ENCODE measurements at regions not wholly inside any gene's neighbourhood (a gene's known extent, or its start where the extent isn't known, plus 50 kb on each side); places are given as distances from the start of the nearest gene placed in this dataset.

DNA sequence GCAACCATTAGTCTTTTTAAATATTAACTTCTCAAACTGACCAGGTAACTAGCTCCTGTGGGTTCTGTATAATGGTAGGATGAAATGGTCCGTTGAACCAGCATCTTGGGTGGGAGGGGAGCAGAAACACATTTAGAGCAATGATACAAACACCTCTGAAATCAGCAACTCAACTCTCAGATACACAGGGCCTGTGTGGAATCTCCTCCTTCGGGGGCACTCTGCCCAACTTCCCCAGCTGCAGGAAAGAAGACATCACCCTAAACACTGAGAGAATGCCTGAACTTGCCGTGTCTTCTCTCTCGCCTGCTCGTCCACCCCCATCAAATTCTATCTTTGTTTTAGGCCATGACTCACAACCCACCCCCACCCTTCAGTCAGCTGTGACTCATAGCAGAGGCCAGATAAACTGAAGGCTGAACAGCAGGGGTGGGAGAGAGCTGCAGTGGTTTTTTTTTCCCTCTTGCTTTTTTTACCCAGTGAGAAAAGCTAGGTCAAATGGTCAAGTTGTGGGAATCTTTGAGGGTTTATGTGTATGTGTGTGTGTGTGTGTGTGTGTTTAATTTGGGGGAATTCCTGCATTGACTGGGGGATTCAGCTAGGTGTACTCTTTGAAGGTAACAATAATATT, 593.4 kb upstream of the JAG1 start:
- in situ Hi-C loops (cut with MboI; ENCODE audit: low sequenced_read_pairs, unreplicated experiment), result loop anchor here (25.0 kb wide), 1 partner anchor 705 kb away; no protein-coding TSS in a partner anchor
- TF ChIP-seq, protein P1, sequence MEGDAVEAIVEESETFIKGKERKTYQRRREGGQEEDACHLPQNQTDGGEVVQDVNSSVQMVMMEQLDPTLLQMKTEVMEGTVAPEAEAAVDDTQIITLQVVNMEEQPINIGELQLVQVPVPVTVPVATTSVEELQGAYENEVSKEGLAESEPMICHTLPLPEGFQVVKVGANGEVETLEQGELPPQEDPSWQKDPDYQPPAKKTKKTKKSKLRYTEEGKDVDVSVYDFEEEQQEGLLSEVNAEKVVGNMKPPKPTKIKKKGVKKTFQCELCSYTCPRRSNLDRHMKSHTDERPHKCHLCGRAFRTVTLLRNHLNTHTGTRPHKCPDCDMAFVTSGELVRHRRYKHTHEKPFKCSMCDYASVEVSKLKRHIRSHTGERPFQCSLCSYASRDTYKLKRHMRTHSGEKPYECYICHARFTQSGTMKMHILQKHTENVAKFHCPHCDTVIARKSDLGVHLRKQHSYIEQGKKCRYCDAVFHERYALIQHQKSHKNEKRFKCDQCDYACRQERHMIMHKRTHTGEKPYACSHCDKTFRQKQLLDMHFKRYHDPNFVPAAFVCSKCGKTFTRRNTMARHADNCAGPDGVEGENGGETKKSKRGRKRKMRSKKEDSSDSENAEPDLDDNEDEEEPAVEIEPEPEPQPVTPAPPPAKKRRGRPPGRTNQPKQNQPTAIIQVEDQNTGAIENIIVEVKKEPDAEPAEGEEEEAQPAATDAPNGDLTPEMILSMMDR (IDR thresholded peaks at IDR 0.05; ENCODE audit: borderline replicate concordance, control extremely low read depth, extremely low read depth, insufficient read depth, missing control alignments), result no peak
- DNase-seq (ENCODE audit: low spot score), result peak; percentile 70

DNA sequence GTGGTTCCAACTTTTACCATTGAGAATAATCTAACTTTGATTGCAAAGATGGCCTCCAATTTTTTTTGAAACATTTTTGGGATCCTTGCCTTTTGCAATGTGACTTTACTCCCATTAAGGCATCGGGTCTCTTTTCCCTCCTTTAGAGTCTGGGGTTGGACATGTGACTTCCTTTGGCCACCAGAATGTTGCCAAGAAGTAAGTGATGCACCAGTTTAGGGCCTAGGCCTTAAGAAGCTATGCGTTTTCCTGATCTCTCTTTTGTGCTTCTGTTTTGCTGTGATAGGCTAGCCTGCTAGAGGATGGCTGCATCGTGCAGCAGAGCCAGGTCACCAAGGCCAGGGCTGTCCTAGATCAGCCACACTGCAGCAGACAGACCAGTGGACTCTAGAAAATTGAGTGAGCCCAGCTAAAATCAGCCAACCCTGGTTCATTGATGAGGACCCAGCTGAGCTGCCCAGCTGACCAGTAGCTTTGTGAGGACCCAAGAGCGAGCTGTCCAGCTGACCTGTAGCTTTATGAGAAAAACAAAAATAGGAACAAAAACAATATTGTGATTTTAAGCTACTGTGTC, 594.0 kb upstream of the JAG1 start:
- TF ChIP-seq, protein P1 (IDR thresholded peaks at IDR 0.05; ENCODE audit: borderline replicate concordance, control extremely low read depth, extremely low read depth, insufficient read depth, missing control alignments), result no peak
- in situ Hi-C loops (cut with MboI; ENCODE audit: low sequenced_read_pairs, unreplicated experiment), result loop anchor here (25.0 kb wide), 1 partner anchor 706 kb away; no protein-coding TSS in a partner anchor
- DNase-seq (ENCODE audit: low spot score), result no peak

DNA sequence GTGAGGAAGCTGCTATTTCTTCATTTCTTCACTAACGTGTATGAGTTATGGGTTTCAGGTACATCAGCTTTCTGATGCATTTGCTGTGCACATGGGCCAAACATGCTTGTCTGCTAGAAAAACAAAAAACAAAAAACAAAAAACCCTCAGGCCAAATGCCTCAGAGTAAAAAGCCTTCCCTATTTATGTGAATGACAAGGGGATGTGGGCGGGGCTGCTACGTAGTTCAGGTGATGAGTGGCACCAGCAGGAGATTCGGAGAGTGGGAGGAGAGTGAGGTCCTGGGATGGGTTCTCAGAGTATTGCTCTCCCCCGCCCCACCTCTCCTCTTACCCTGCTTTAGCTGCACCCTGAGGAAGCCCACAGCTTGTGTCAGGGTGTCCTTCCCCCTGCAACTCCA, 596.8 kb upstream of the JAG1 start:
- in situ Hi-C loops (cut with MboI; ENCODE audit: low sequenced_read_pairs, unreplicated experiment), result loop anchor here (25.0 kb wide), 1 partner anchor 708 kb away; no protein-coding TSS in a partner anchor
- TF ChIP-seq, protein P1 (IDR thresholded peaks at IDR 0.05; ENCODE audit: borderline replicate concordance, control extremely low read depth, extremely low read depth, insufficient read depth, missing control alignments), result no peak
- no peak for DNase-seq (ENCODE audit: low spot score)

DNA sequence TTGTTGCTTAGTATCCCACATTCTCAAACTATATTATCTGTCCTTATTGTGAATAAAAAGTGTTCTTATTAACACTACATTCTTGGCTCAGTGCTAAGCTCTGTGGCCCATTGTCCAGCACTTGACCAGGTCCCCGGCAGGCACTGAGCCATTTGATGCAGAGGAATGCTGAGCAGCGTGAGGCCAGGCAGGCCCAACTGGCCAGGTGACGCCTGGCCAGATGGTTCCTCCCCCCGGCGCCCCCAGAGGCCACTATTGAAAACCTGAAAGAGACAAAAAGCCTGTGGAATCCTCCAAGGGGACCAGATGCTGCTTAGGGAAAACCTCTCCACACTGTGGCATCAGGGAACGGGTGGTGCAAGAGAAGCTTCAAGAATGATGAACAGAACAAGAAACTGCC, 597.5 kb upstream of the JAG1 start:
- TF ChIP-seq, protein P1 (IDR thresholded peaks at IDR 0.05; ENCODE audit: borderline replicate concordance, control extremely low read depth, extremely low read depth, insufficient read depth, missing control alignments), result no peak
- no peak for DNase-seq (ENCODE audit: low spot score)
- in situ Hi-C loops (cut with MboI; ENCODE audit: low sequenced_read_pairs, unreplicated experiment), result loop anchor here (25.0 kb wide), 1 partner anchor 709 kb away; no protein-coding TSS in a partner anchor

DNA sequence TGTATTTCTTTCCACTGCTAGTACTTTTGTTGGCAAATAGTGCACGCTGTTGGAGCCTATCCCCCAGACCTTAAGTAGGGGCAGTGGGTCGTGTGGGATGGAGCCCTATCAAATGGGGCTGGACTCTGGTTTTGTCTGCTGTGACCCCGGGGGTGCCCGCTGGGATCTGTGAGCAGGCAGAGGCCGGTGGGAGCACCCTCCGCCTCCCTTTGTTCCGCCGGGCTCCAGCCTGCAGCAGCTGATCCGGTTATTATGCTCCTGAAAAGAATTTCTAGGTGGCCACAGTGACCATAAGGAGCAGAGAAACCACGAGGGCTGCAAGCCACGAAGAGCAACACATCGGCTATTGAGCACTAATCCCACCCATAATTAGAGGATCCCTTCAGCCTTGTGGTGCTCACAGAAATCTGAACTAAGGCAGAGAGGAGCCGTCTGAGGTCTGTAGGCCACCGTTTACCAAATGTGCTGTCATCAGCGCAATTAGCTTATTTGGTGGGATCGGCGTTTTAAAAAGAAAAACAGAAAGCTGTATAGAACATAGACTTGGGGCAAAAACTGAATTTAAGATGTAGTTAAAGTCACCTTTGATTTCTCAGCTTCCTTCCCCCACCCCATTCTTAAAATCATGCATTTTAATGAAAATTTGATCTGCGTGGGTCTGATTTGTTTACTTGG, 598.3 kb upstream of the JAG1 start:
- DNase-seq (ENCODE audit: low spot score), result no peak
- in situ Hi-C loops (cut with MboI; ENCODE audit: low sequenced_read_pairs, unreplicated experiment), result loop anchor here (25.0 kb wide), 1 partner anchor 710 kb away; no protein-coding TSS in a partner anchor
- TF ChIP-seq, protein P1 (IDR thresholded peaks at IDR 0.05; ENCODE audit: borderline replicate concordance, control extremely low read depth, extremely low read depth, insufficient read depth, missing control alignments), result no peak

DNA sequence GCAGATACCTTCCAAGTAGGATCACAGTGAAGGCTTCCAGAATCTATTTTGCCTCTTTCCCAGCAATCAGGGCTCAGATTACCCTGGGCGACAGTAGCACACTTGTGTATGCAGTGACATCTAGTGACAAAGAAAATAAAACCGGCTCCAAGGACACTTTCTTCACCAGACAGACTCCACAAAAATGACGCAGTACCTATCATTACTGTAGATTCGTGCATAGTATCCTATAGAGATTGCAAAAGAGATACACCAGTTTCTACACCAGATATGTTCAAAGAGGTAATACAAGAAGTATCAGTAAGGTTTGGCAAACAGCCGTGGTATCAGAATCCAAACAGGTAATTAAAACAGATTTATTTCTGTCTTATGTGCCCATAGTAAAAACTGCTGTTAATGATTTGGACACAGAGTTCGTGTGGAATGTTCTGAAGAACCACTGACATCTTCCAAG, 600.4 kb upstream of the JAG1 start:
- DNase-seq (ENCODE audit: low spot score), result peak; percentile 63
- TF ChIP-seq, protein P1 (IDR thresholded peaks at IDR 0.05; ENCODE audit: borderline replicate concordance, control extremely low read depth, extremely low read depth, insufficient read depth, missing control alignments), result peak; percentile 9
- in situ Hi-C loops (cut with MboI; ENCODE audit: low sequenced_read_pairs, unreplicated experiment), result loop anchor here (25.0 kb wide), 1 partner anchor 712 kb away; no protein-coding TSS in a partner anchor

All from GM13976 (cell line).